Panc1 (cell line): ENCODE measurements at regions not wholly inside any gene's neighbourhood (a gene's known extent, or its start where the extent isn't known, plus 50 kb on each side); places are given as distances from the start of the nearest gene placed in this dataset.

Source experiments
- ATAC-seq: fragments of 200-7000 bp; cut with Tn5 transposase; 2 replicates; pipeline ENCODE4 v1.9.1; 2020; ENCODE audit warnings: mild to moderate bottlenecking, moderate library complexity
- BruUV-seq: library from RNA; stranded (reverse); fragments of 400-500 nt; replicated peaks from 2 replicates; lab custom pipeline; 2021; lab: Mats Ljungman, UMichigan
- CTCF ChIA-PET: fragments of 300-600 bp; sonication (Branson Sonifier 250); formaldehyde crosslinking; loops from one replicate; lab custom pipeline; 2022; ENCODE audit warnings: antibody characterized with exemption; lab: Charles Lee
- POLR2A ChIA-PET: fragments of 300-600 bp; sonication (Branson Sonifier 250); formaldehyde crosslinking; loops from one replicate; lab custom pipeline; 2022; ENCODE audit warnings: antibody characterized with exemption; lab: Charles Lee
- DNase-seq: peaks from one replicate; pipeline ENCODE4 v3.0.0-alpha.2; 2010; ENCODE audit warnings: low read depth, low spot score
- H3K27ac ChIP-seq: 2 replicates; pipeline ENCODE4 v1.5.1; 2011; ENCODE audit warnings: mild to moderate bottlenecking, low read length, inconsistent platforms
- H3K27me3 ChIP-seq: fragments of 200-500 bp; sonication (Bioruptor generic); 2 replicates; pipeline ENCODE4 v1.6.0; 2014; ENCODE audit warnings: low read length, inconsistent platforms; ENCODE audit not compliant: control insufficient read depth, insufficient read depth
- H3K36me3 ChIP-seq: fragments of 200-500 bp; sonication (Bioruptor generic); 2 replicates; pipeline ENCODE4 v1.5.1; 2014; ENCODE audit warnings: inconsistent platforms, mild to moderate bottlenecking, low read length, moderate library complexity; ENCODE audit not compliant: control insufficient read depth, insufficient read depth
- H3K4me1 ChIP-seq: 2 replicates; pipeline ENCODE4 v1.5.1; 2011; ENCODE audit warnings: inconsistent platforms, mild to moderate bottlenecking, low read length, moderate library complexity; ENCODE audit not compliant: control insufficient read depth, insufficient read depth
- H3K4me3 ChIP-seq, 2 experiments: 2 replicates each; pipeline ENCODE4 v1.5.1; 2011 to 2012; ENCODE audit warnings: low read depth in 2 of 2, low read length in 2 of 2, mild to moderate bottlenecking in 2 of 2, inconsistent platforms in 1 of 2, moderate library complexity in 1 of 2
- H3K9me3 ChIP-seq: fragments of 200-500 bp; sonication (Bioruptor generic); 2 replicates; pipeline ENCODE4 v1.5.1; 2014; ENCODE audit warnings: low read depth, mild to moderate bottlenecking, inconsistent platforms, low read length, moderate library complexity; ENCODE audit not compliant: control insufficient read depth, insufficient read depth
- POLR2AphosphoS5 ChIP-seq: IDR thresholded peaks from 2 replicates; pipeline ENCODE4 v1.6.1; 2012; ENCODE audit warnings: mild to moderate bottlenecking, low read depth, low read length, moderate library complexity
- SIN3A ChIP-seq: IDR thresholded peaks from 2 replicates; pipeline ENCODE4 v1.6.1; 2012; ENCODE audit warnings: low read depth, mild to moderate bottlenecking, low read length, moderate library complexity, borderline replicate concordance; ENCODE audit not compliant: insufficient read depth
- TCF7L2 ChIP-seq: IDR thresholded peaks from 2 replicates; pipeline ENCODE4 v1.6.1; 2011; ENCODE audit warnings: mild to moderate bottlenecking, low read depth, low read length, inconsistent platforms
- in situ Hi-C: cut with HindIII; loops from 2 replicates; pipeline ENCODE4 v1.10.0; 2016; ENCODE audit warnings: low sequenced_read_pairs, low pct_unique_long_range_greater_than_20kb
- intact Hi-C: fragments of 100-400 bp; cut with micrococcal nuclease; formaldehyde crosslinking; loops from one replicate; pipeline ENCODE4 v1.10.0; 2022; ENCODE audit not compliant: unreplicated experiment
- TF ChIP-seq, protein P1 (sequence below): fragments of 450-650 bp; IDR thresholded peaks from 2 replicates; pipeline ENCODE4 v1.5.1; 2017; ENCODE audit warnings: mild to moderate bottlenecking
- TF ChIP-seq, protein P2 (sequence below), 2 experiments: IDR thresholded peaks; 2 replicates each; pipeline ENCODE4 v1.6.1; 2011 to 2012; ENCODE audit warnings: low read depth in 2 of 2, control low read depth in 1 of 2, low read length in 1 of 2, mild to moderate bottlenecking in 1 of 2, moderate library complexity in 1 of 2; ENCODE audit not compliant: insufficient read depth in 1 of 2

DNA sequence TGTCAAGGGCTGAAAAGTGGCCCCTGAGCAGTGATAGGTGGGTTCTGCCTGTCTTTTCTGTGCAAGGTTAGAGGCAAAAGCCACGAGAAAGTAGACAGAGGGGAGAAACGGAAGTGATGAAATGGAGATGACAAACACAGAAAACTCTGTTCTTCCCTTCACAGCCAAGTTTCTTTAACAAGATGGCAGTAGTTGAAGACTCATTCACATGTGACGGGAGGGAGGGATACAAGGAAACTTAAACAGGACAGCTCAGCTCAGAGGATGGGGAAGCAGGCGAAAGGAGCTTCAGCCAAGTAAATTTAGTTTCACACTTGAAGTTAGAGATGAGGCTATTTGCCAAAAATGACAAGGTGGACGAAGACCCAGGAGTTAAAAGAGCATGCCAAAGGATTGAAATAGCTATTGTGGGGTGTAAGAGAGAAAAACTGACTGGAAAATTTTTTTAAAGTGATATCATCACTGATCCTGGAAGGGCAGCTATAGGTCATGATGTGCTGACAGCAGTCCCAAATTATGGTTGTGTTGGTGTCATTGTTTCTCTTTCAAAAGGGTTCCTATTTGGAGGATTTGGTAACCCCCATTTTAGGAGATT lies 347.9 kb downstream of the EFNB2 start:
- intact Hi-C loops, result no loop called here
- H3K4me3 ChIP-seq, result no peak overlapping the region
- H3K27ac ChIP-seq, result no peak overlapping the region
- no peaks in the 10 kb centered on the region for H3K36me3 ChIP-seq
- no peaks in the 10 kb centered on the region for H3K9me3 ChIP-seq
- TF ChIP-seq TCF7L2 (no peak), POLR2AphosphoS5 (no peak), SIN3A (no peak)
- TF ChIP-seq, protein P1, sequence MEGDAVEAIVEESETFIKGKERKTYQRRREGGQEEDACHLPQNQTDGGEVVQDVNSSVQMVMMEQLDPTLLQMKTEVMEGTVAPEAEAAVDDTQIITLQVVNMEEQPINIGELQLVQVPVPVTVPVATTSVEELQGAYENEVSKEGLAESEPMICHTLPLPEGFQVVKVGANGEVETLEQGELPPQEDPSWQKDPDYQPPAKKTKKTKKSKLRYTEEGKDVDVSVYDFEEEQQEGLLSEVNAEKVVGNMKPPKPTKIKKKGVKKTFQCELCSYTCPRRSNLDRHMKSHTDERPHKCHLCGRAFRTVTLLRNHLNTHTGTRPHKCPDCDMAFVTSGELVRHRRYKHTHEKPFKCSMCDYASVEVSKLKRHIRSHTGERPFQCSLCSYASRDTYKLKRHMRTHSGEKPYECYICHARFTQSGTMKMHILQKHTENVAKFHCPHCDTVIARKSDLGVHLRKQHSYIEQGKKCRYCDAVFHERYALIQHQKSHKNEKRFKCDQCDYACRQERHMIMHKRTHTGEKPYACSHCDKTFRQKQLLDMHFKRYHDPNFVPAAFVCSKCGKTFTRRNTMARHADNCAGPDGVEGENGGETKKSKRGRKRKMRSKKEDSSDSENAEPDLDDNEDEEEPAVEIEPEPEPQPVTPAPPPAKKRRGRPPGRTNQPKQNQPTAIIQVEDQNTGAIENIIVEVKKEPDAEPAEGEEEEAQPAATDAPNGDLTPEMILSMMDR, result no peak
- TF ChIP-seq, protein P2, sequence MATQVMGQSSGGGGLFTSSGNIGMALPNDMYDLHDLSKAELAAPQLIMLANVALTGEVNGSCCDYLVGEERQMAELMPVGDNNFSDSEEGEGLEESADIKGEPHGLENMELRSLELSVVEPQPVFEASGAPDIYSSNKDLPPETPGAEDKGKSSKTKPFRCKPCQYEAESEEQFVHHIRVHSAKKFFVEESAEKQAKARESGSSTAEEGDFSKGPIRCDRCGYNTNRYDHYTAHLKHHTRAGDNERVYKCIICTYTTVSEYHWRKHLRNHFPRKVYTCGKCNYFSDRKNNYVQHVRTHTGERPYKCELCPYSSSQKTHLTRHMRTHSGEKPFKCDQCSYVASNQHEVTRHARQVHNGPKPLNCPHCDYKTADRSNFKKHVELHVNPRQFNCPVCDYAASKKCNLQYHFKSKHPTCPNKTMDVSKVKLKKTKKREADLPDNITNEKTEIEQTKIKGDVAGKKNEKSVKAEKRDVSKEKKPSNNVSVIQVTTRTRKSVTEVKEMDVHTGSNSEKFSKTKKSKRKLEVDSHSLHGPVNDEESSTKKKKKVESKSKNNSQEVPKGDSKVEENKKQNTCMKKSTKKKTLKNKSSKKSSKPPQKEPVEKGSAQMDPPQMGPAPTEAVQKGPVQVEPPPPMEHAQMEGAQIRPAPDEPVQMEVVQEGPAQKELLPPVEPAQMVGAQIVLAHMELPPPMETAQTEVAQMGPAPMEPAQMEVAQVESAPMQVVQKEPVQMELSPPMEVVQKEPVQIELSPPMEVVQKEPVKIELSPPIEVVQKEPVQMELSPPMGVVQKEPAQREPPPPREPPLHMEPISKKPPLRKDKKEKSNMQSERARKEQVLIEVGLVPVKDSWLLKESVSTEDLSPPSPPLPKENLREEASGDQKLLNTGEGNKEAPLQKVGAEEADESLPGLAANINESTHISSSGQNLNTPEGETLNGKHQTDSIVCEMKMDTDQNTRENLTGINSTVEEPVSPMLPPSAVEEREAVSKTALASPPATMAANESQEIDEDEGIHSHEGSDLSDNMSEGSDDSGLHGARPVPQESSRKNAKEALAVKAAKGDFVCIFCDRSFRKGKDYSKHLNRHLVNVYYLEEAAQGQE (IDR thresholded peaks at IDR 0.05; ENCODE audit: insufficient read depth in 1 of 2, low read depth in 2 of 2, low read length in 1 of 2), result no peak
- no peak for ATAC-seq
- CTCF ChIA-PET, result no interaction called here
- H3K27me3 ChIP-seq, result no peaks in the 10 kb centered on the region
- DNase-seq, result no peak
- H3K4me1 ChIP-seq, result no peaks in the 10 kb centered on the region
- POLR2A ChIA-PET, result no interaction called here
- in situ Hi-C loops, result no loop called here
- BruUV-seq, result no TSS peak

DNA sequence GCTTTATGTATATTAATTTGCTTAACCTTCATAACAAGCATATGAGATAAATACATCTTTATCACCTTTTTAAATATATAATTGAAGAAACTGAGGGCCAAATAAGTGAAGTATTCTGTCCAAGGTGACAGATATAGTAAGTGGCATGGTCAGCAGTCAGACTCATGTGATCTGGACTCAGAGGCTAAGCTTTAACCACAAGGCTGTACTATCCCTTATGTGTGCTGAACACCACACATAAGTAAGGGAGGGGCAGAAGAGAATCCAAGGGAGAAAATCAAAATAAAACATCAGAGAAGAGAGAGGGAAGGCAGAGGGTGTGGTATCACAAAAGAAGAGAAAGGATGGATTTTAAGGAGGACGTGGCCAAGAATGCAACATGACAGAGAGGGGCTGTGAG lies 348.4 kb downstream of the EFNB2 start:
- no peak for DNase-seq

More for the DNA sequence above, 348.4 kb downstream of the EFNB2 start:
- no peaks in the 10 kb centered on the region for H3K4me1 ChIP-seq
- ChIA-PET POLR2A (no interaction called here), CTCF (no interaction called here)
- TF ChIP-seq POLR2AphosphoS5, result no peak
- TF ChIP-seq TCF7L2, result no peak
- TF ChIP-seq, protein P2 (IDR thresholded peaks at IDR 0.05; ENCODE audit: insufficient read depth in 1 of 2, low read depth in 2 of 2, low read length in 1 of 2), result no peak
- no peaks in the 10 kb centered on the region for H3K9me3 ChIP-seq
- H3K27me3 ChIP-seq, result no peaks in the 10 kb centered on the region
- in situ Hi-C loops (no loop called here), intact Hi-C loops (no loop called here)
- no peak overlapping the region for H3K27ac ChIP-seq
- ATAC-seq, result no peak
- BruUV-seq, result no TSS peak
- no peaks in the 10 kb centered on the region for H3K36me3 ChIP-seq
- no peak overlapping the region for H3K4me3 ChIP-seq
